H1 (cell line): ENCODE measurements at regions not wholly inside any gene's neighbourhood (a gene's known extent, or its start where the extent isn't known, plus 50 kb on each side); places are given as distances from the start of the nearest gene placed in this dataset.

Experiments
- CTCF ChIA-PET: fragments of 300-600 bp; sonication (Branson Sonifier 250); formaldehyde crosslinking; loops from one replicate; lab custom pipeline; 2021; ENCODE audit not compliant: partially characterized antibody; lab: Charles Lee
- POLR2A ChIA-PET: fragments of 300-600 bp; sonication (Branson Sonifier 250); formaldehyde crosslinking; loops from one replicate; lab custom pipeline; 2021; ENCODE audit warnings: inconsistent platforms; ENCODE audit not compliant: partially characterized antibody; lab: Charles Lee
- DNase-seq, 2 experiments: peaks; one replicate each; pipeline versions ENCODE4 v3.0.0 to v3.0.0-alpha.2; 2010 to 2022; ENCODE audit warnings: low spot score in 2 of 2, low read depth in 1 of 2, mixed read lengths in 1 of 2
- FAIRE-seq: peaks from 2 replicates; lab custom pipeline; 2011; peaks lifted over from hg19 to GRCh38; lab: Jason Lieb, UNC
- H2AFZ ChIP-seq: 2 replicates; pipeline ENCODE4 v1.8.1; 2012; ENCODE audit warnings: low read length, inconsistent platforms
- H2AK5ac ChIP-seq: 2 replicates; pipeline ENCODE4 v1.6.1; 2013; ENCODE audit warnings: low read depth, low read length
- H2BK120ac ChIP-seq: replicated peaks from 2 replicates; pipeline ENCODE3; 2013; ENCODE audit warnings: low read depth, low read length, inconsistent platforms
- H2BK12ac ChIP-seq: 2 replicates; pipeline ENCODE4 v1.6.1; 2013; ENCODE audit warnings: low read depth, low read length
- H2BK15ac ChIP-seq: 2 replicates; pipeline ENCODE4 v1.6.1; 2013; ENCODE audit warnings: low read length
- H2BK20ac ChIP-seq: 2 replicates; pipeline ENCODE4 v1.6.1; 2013; ENCODE audit warnings: low read length
- H2BK5ac ChIP-seq: 2 replicates; pipeline ENCODE4 v1.6.1; 2013; ENCODE audit warnings: low read depth, low read length
- H3K14ac ChIP-seq: 2 replicates; pipeline ENCODE4 v1.6.1; 2013; ENCODE audit warnings: inconsistent platforms; ENCODE audit not compliant: insufficient read length
- H3K18ac ChIP-seq: 2 replicates; pipeline ENCODE4 v1.6.1; 2013; ENCODE audit warnings: low read length; ENCODE audit errors: extremely low read depth
- H3K23ac ChIP-seq: 2 replicates; pipeline ENCODE4 v1.6.1; 2013; ENCODE audit warnings: inconsistent platforms; ENCODE audit not compliant: insufficient read length
- H3K23me2 ChIP-seq: 2 replicates; pipeline ENCODE4 v1.6.1; 2013; ENCODE audit warnings: low read depth, low read length
- H3K27ac ChIP-seq: 2 replicates; pipeline ENCODE4 v1.6.1; 2011; ENCODE audit warnings: low read depth, low read length, inconsistent platforms
- H3K27me3 ChIP-seq, 4 experiments: replicated peaks in 1 of 4; 1 replicate in 1 of 4; 2 replicates in 3 of 4; pipeline versions ENCODE4 v1.6.1 to v1.8.1; 2011 to 2013; ENCODE audit warnings: low read length in 3 of 4, mild to moderate bottlenecking in 3 of 4, inconsistent platforms in 2 of 4, mixed read lengths in 2 of 4, moderate library complexity in 1 of 4; ENCODE audit not compliant: control insufficient read depth in 3 of 4, insufficient read depth in 3 of 4; ENCODE audit errors: extremely low read depth in 1 of 4
- H3K36me3 ChIP-seq, 4 experiments: 2 replicates each; pipeline versions ENCODE4 v1.6.1 to v1.8.1; 2011 to 2013; ENCODE audit warnings: mild to moderate bottlenecking in 4 of 4, low read length in 3 of 4, moderate library complexity in 2 of 4, control low read depth in 1 of 4, inconsistent platforms in 1 of 4; ENCODE audit not compliant: insufficient read depth in 4 of 4, control insufficient read depth in 2 of 4
- H3K4ac ChIP-seq: replicated peaks from 2 replicates; pipeline ENCODE3; 2013; ENCODE audit warnings: low read length, low read depth, mixed read lengths, inconsistent platforms; ENCODE audit not compliant: insufficient read length
- H3K4me1 ChIP-seq, 4 experiments: replicated peaks in 1 of 4; 1 replicate in 1 of 4; 2 replicates in 3 of 4; pipeline versions ENCODE4 v1.6.1 to v1.8.1; 2011 to 2013; ENCODE audit warnings: low read length in 3 of 4, inconsistent platforms in 2 of 4, mixed read lengths in 1 of 4; ENCODE audit not compliant: insufficient read depth in 4 of 4, control insufficient read depth in 3 of 4
- H3K4me2 ChIP-seq, 2 experiments: 2 replicates each; pipeline versions ENCODE4 v1.6.1 to v1.8.1; 2011 to 2013; ENCODE audit warnings: low read depth in 2 of 2, low read length in 2 of 2, control low read depth in 1 of 2, inconsistent platforms in 1 of 2, mild to moderate bottlenecking in 1 of 2; ENCODE audit not compliant: insufficient read depth in 1 of 2
- H3K4me3 ChIP-seq, 4 experiments: fragments of 200-600, 300-600 bp in 1 of 4; sonication (generic), shearing (Covaris generic), sonication (Bioruptor Twin) in 1 of 4; 2 replicates each; pipeline versions ENCODE4 v1.5.1 to v1.8.1; 2011 to 2016; ENCODE audit warnings: low read length in 4 of 4, low read depth in 3 of 4, control low read depth in 2 of 4, inconsistent platforms in 2 of 4, mild to moderate bottlenecking in 2 of 4, mixed read lengths in 1 of 4, moderate library complexity in 1 of 4; ENCODE audit not compliant: insufficient read depth in 2 of 4; ENCODE audit errors: extremely low read depth in 1 of 4
- H3K56ac ChIP-seq: replicated peaks from 2 replicates; pipeline ENCODE3; 2013; ENCODE audit warnings: low read depth, mild to moderate bottlenecking, mixed read lengths, low read length, inconsistent platforms; ENCODE audit not compliant: insufficient read length
- H3K79me1 ChIP-seq: 2 replicates; pipeline ENCODE4 v1.6.1; 2013; ENCODE audit warnings: low read depth, low read length, control low read depth
- H3K79me2 ChIP-seq, 2 experiments: 2 replicates each; pipeline versions ENCODE4 v1.6.1 to v1.8.1; 2012 to 2013; ENCODE audit warnings: low read length in 2 of 2, mild to moderate bottlenecking in 2 of 2, inconsistent platforms in 1 of 2; ENCODE audit not compliant: insufficient read depth in 2 of 2, control insufficient read depth in 1 of 2
- H3K9ac ChIP-seq, 4 experiments: replicated peaks in 1 of 4; 1 replicate in 1 of 4; 2 replicates in 3 of 4; pipeline versions ENCODE4 v1.6.1 to v1.8.1; 2011 to 2013; ENCODE audit warnings: low read depth in 3 of 4, low read length in 3 of 4, control low read depth in 2 of 4, mild to moderate bottlenecking in 2 of 4, moderate library complexity in 2 of 4, inconsistent platforms in 1 of 4; ENCODE audit errors: extremely low read depth in 1 of 4
- H3K9me3 ChIP-seq, 2 experiments: 2 replicates each; pipeline versions ENCODE4 v1.6.1 to v1.8.1; 2012 to 2013; ENCODE audit warnings: mild to moderate bottlenecking in 2 of 2, moderate library complexity in 2 of 2, control low read depth in 1 of 2, inconsistent platforms in 1 of 2, low read depth in 1 of 2, low read length in 1 of 2, mixed read lengths in 1 of 2; ENCODE audit not compliant: insufficient read depth in 2 of 2
- H4K20me1 ChIP-seq, 2 experiments: replicated peaks in 1 of 2; 2 replicates each; pipeline versions ENCODE3 to v1.8.1; 2011 to 2013; ENCODE audit warnings: inconsistent platforms in 2 of 2, low read length in 2 of 2, mild to moderate bottlenecking in 1 of 2; ENCODE audit not compliant: insufficient read depth in 2 of 2, control insufficient read depth in 1 of 2
- H4K5ac ChIP-seq: 2 replicates; pipeline ENCODE4 v1.6.1; 2013; ENCODE audit warnings: low read length, low read depth, mixed read lengths, inconsistent platforms; ENCODE audit not compliant: insufficient read length
- H4K8ac ChIP-seq: 2 replicates; pipeline ENCODE4 v1.8.0; 2013; ENCODE audit warnings: mild to moderate bottlenecking, moderate library complexity, low read length, inconsistent platforms; ENCODE audit not compliant: insufficient read depth; ENCODE audit errors: extremely low read depth
- H4K91ac ChIP-seq: replicated peaks from 2 replicates; pipeline ENCODE3; 2013; ENCODE audit warnings: low read length, mixed read lengths, inconsistent platforms; ENCODE audit not compliant: insufficient read length
- CHD2 ChIP-seq: IDR thresholded peaks from 2 replicates; pipeline ENCODE4 v1.6.1; 2012; ENCODE audit warnings: low read length, improper control_type of control experiment
- EGR1 ChIP-seq: IDR thresholded peaks from 2 replicates; pipeline ENCODE4 v1.6.1; 2011; ENCODE audit warnings: low read depth, low read length, borderline replicate concordance
- HDAC2 ChIP-seq, 2 experiments: fragments of 300-600 bp in 1 of 2; sonication (generic) in 1 of 2; IDR thresholded peaks; 2 replicates each; pipeline ENCODE4 v1.6.1; 2011 to 2012; ENCODE audit warnings: low read depth in 2 of 2, low read length in 2 of 2, mild to moderate bottlenecking in 2 of 2, moderate library complexity in 2 of 2, borderline replicate concordance in 1 of 2, inconsistent platforms in 1 of 2
- HDAC6 ChIP-seq: IDR thresholded peaks from one replicate; pipeline ENCODE4 v1.7.1; 2012; ENCODE audit warnings: low read depth, mild to moderate bottlenecking, inconsistent platforms, low read length, moderate library complexity
- KDM1A ChIP-seq: fragments of 200-600, 300-600 bp; sonication (generic); IDR thresholded peaks from 2 replicates; pipeline ENCODE4 v1.7.1; 2016; ENCODE audit warnings: mild to moderate bottlenecking, low read length, borderline replicate concordance
- POU5F1 ChIP-seq: IDR thresholded peaks from 2 replicates; pipeline ENCODE4 v1.6.1; 2011; ENCODE audit warnings: low read depth, mild to moderate bottlenecking, low read length, moderate library complexity
- RXRA ChIP-seq: IDR thresholded peaks from 2 replicates; pipeline ENCODE4 v1.6.1; 2011; ENCODE audit warnings: low read depth, mild to moderate bottlenecking, low read length, moderate library complexity; ENCODE audit not compliant: insufficient read depth
- SUZ12 ChIP-seq: fragments of 200-600 bp; sonication (generic); IDR thresholded peaks from 2 replicates; pipeline ENCODE4 v1.6.1; 2012; ENCODE audit warnings: mild to moderate bottlenecking, inconsistent platforms, low read length, moderate library complexity, mixed read lengths
- WGBS, 2 experiments: shearing (Covaris generic) in 1 of 2; methylation state at CpG; one replicate each; pipeline versions ENCODE4 v1.1.6 to v1.1.7; 2013 to 2015; ENCODE audit warnings: low lambda C conversion rate in 2 of 2, mixed read lengths in 2 of 2, inconsistent platforms in 1 of 2, low coverage in 1 of 2, missing lambda C conversion rate in 1 of 2; ENCODE audit not compliant: insufficient replicate concordance in 2 of 2, insufficient coverage in 1 of 2, insufficient read length in 1 of 2; ENCODE audit errors: extremely low coverage in 1 of 2, missing lambda C conversion rate in 1 of 2; 5-methylcytosine and 5-hydroxymethylcytosine counted together

DNA sequence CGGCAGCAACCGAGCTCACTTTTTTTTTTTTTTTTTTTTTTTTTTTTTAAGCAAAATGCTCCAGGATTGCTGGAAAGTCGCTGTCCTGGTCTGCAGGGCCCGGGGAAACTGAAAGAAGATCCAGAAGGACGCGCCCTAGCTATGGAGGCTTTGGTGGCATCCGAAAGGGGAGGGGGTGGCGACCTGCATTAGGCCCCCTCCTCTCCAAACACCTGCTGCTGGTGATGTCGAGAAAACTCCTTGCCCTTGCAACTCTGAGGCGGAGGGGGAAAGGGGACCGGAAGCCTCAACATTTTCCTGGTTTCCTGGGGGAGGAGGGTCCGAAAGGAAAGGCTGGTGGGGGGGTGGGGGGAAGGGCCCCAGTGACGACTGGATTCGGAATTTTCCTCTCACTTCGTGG lies 421.1 kb downstream of the VRK1 start:
- TF ChIP-seq EGR1 (no peak), CHD2 (no peak), SUZ12 (no peak), HDAC2 (IDR thresholded peaks at IDR 0.05; ENCODE audit: borderline replicate concordance in 1 of 2, low read depth in 2 of 2, low read length in 2 of 2) (no peak), RXRA (no peak), KDM1A (no peak), POU5F1 (no peak), HDAC6 (no peak)
- TF ChIP-seq, all 59 proteins: peak for 0

More for the DNA sequence above, 421.1 kb downstream of the VRK1 start:
- no peak overlapping the region for H2BK5ac ChIP-seq
- no peak overlapping the region for H4K8ac ChIP-seq
- H3K14ac ChIP-seq = no peak overlapping the region
- peaks cover 0 to 10% (median 6%) of the 10 kb centered on the region in 4 experiments; a peak in 4 of 7 replicates for H3K27me3 ChIP-seq
- H3K79me1 ChIP-seq = no peaks in the 10 kb centered on the region
- ChIA-PET POLR2A (interaction anchor here (0.9 to 1.2 kb wide), 2 partner anchors 14 to 455 kb away, joined by 3 to 4 read pairs; no protein-coding TSS in a partner anchor), CTCF (interaction anchor here (0.6 to 2.4 kb wide), 8 partner anchors 30 to 1440 kb away, joined by 3 to 12 read pairs (median 4); no protein-coding TSS in a partner anchor)
- H4K20me1 ChIP-seq = no peaks in the 10 kb centered on the region
- H2BK20ac ChIP-seq = no peak overlapping the region
- H3K23ac ChIP-seq = no peak overlapping the region
- no peak overlapping the region for H3K9ac ChIP-seq
- H3K27ac ChIP-seq = no peak overlapping the region
- 20% methylated on average over 6 of the region's 15 CpGs; no CpG with 5 or more reads in 1 of the 2 experiments for WGBS, 2 experiments
- no peaks in the 10 kb centered on the region for H3K79me2 ChIP-seq
- H2BK15ac ChIP-seq = no peak overlapping the region
- DNase-seq (peak in 1 of 2 experiments; percentile 15), FAIRE-seq (no peak)
- peaks cover 2 to 8% (median 6%) of the 10 kb centered on the region in 4 experiments; a peak in 5 of 7 replicates for H3K4me1 ChIP-seq
- peak overlapping the region; percentile 86; the same call in 1 of the 2 replicates for H2AFZ ChIP-seq
- H3K9me3 ChIP-seq = no peaks in the 10 kb centered on the region
- H2BK12ac ChIP-seq = no peak overlapping the region
- peak overlapping the region; percentile 50 to 72 (median 62) for H3K4me3 ChIP-seq
- no peak overlapping the region for H2AK5ac ChIP-seq
- peak overlapping the region; percentile 83 to 95 for H3K4me2 ChIP-seq
- H3K36me3 ChIP-seq = no peaks in the 10 kb centered on the region
- no peak overlapping the region for H4K5ac ChIP-seq
- no peak overlapping the region for H3K18ac ChIP-seq
- no peak overlapping the region for H3K4ac ChIP-seq
- no peak overlapping the region for H4K91ac ChIP-seq
- peaks cover 10% of the 10 kb centered on the region; the same call in 1 of the 2 replicates for H3K23me2 ChIP-seq
- no peak overlapping the region for H3K56ac ChIP-seq
- H2BK120ac ChIP-seq = no peak overlapping the region
